DND-41 (cell line): ENCODE measurements at regions not wholly inside any gene's neighbourhood (a gene's known extent, or its start where the extent isn't known, plus 50 kb on each side); places are given as distances from the start of the nearest gene placed in this dataset.

ENCODE experiments used
- ATAC-seq: fragments of 200-7000 bp; cut with Tn5 transposase; 3 replicates; pipeline ENCODE4 v1.9.1; 2021; ENCODE audit warnings: low read depth; ENCODE audit not compliant: insufficient read depth
- DNase-seq: peaks from one replicate; pipeline ENCODE4 v3.0.0-alpha.2; 2020
- H2AFZ ChIP-seq: 2 replicates; pipeline ENCODE4 v1.6.0; 2012; ENCODE audit warnings: low read depth, low read length
- H3K27ac ChIP-seq: 2 replicates; pipeline ENCODE4 v1.5.1; 2012; ENCODE audit warnings: low read length, inconsistent platforms
- H3K27me3 ChIP-seq: fragments of 200-600 bp; sonication (generic); 2 replicates; pipeline ENCODE4 v1.6.0; 2012; ENCODE audit warnings: low read length, mild to moderate bottlenecking, inconsistent platforms; ENCODE audit not compliant: insufficient read depth, poor library complexity
- H3K36me3 ChIP-seq: 2 replicates; pipeline ENCODE4 v1.5.1; 2012; ENCODE audit warnings: low read length, inconsistent platforms; ENCODE audit not compliant: insufficient read depth
- H3K4me1 ChIP-seq: 2 replicates; pipeline ENCODE4 v1.5.1; 2012; ENCODE audit warnings: mild to moderate bottlenecking, low read length; ENCODE audit not compliant: insufficient read depth
- H3K4me2 ChIP-seq: 2 replicates; pipeline ENCODE4 v1.6.0; 2012; ENCODE audit warnings: mild to moderate bottlenecking, moderate library complexity, low read length, inconsistent platforms; ENCODE audit not compliant: insufficient read depth
- H3K4me3 ChIP-seq, 2 experiments: fragments of 200-600 bp in 1 of 2; shearing (Covaris generic) in 1 of 2; 2 replicates each; pipeline ENCODE4 v1.5.1; 2012 to 2016; ENCODE audit warnings: inconsistent platforms in 2 of 2, low read length in 2 of 2, mild to moderate bottlenecking in 2 of 2, low read depth in 1 of 2, moderate library complexity in 1 of 2
- H3K79me2 ChIP-seq: 2 replicates; pipeline ENCODE4 v1.6.0; 2012; ENCODE audit warnings: low read length, inconsistent platforms; ENCODE audit not compliant: insufficient read depth
- H3K9ac ChIP-seq: 2 replicates; pipeline ENCODE4 v1.6.0; 2012; ENCODE audit warnings: low read depth, mild to moderate bottlenecking, inconsistent platforms, low read length, moderate library complexity
- H3K9me3 ChIP-seq: 2 replicates; pipeline ENCODE4 v1.5.1; 2012; ENCODE audit warnings: low read length, moderate library complexity, mild to moderate bottlenecking, inconsistent platforms; ENCODE audit not compliant: insufficient read depth, severe bottlenecking
- H4K20me1 ChIP-seq: 2 replicates; pipeline ENCODE4 v1.6.0; 2012; ENCODE audit warnings: low read length; ENCODE audit not compliant: insufficient read depth
- CTCF ChIP-seq: IDR thresholded peaks from 2 replicates; pipeline ENCODE4 v1.5.1; 2012; ENCODE audit warnings: borderline replicate concordance, low read length, moderate library complexity, mild to moderate bottlenecking; ENCODE audit not compliant: poor library complexity, severe bottlenecking; ENCODE audit errors: extremely low read depth
- EZH2 ChIP-seq: IDR thresholded peaks from 3 replicates; pipeline ENCODE4 v1.6.1; 2012; ENCODE audit warnings: borderline replicate concordance, low read depth, mild to moderate bottlenecking, moderate library complexity, low read length, inconsistent platforms; ENCODE audit not compliant: severe bottlenecking

DNA sequence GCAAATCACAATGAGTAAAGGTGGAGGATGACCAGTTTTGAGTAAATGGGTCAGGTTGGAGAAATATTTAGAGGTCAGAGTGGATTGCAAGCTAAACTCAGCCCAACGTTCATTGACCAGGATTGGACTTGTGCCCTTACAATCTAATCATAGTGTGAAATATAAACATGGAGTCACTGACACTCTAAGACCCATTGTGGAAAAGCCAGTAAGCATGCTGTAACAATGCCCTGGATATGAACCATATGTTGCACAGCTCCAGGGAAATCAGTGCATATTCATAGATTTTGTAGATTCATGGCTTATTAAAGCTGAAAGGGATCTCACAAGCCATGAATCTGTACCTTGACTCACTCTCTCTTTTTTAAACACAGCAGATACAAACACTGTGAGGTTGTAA lies 660.2 kb upstream of the LMCD1 start:
- Histone ChIP-seq H3K4me3 (no peak overlapping the region), H3K36me3 (no peaks in the 10 kb centered on the region), H4K20me1 (no peaks in the 10 kb centered on the region), H3K79me2 (no peaks in the 10 kb centered on the region), H3K9ac (no peak overlapping the region), H3K27me3 (no peaks in the 10 kb centered on the region), H3K9me3 (no peaks in the 10 kb centered on the region), H2AFZ (no peak overlapping the region), H3K4me1 (no peaks in the 10 kb centered on the region), H3K4me2 (no peak overlapping the region), H3K27ac (no peak overlapping the region)
- TF ChIP-seq EZH2 (no peak), CTCF (no peak)
- no peak for DNase-seq
- no peak for ATAC-seq

GRCh38 chr3:7843441-7843840 lies 658.2 kb upstream of the LMCD1 start:
- no peak for ATAC-seq
- no peaks in the 10 kb centered on the region for H3K9me3 ChIP-seq
- no peaks in the 10 kb centered on the region for H3K4me1 ChIP-seq
- no peak overlapping the region for H3K27ac ChIP-seq
- no peaks in the 10 kb centered on the region for H3K27me3 ChIP-seq
- no peaks in the 10 kb centered on the region for H3K36me3 ChIP-seq
- no peak overlapping the region for H3K4me3 ChIP-seq
- H3K79me2 ChIP-seq: no peaks in the 10 kb centered on the region
- DNase-seq: no peak
- no peak overlapping the region for H2AFZ ChIP-seq
- no peak overlapping the region for H3K4me2 ChIP-seq
- no peak overlapping the region for H3K9ac ChIP-seq
- TF ChIP-seq CTCF (no peak), EZH2 (no peak)
- H4K20me1 ChIP-seq: no peaks in the 10 kb centered on the region

GRCh38 chr3:7847021-7847420 lies 654.6 kb upstream of the LMCD1 start:
- DNase-seq (no peak), ATAC-seq (no peak)
- no peaks in the 10 kb centered on the region for H3K36me3 ChIP-seq
- no peak overlapping the region for H3K4me2 ChIP-seq
- H3K79me2 ChIP-seq: no peaks in the 10 kb centered on the region
- H3K27ac ChIP-seq: no peak overlapping the region
- no peaks in the 10 kb centered on the region for H4K20me1 ChIP-seq
- TF ChIP-seq EZH2: no peak
- TF ChIP-seq CTCF: no peak
- no peaks in the 10 kb centered on the region for H3K27me3 ChIP-seq
- H3K4me3 ChIP-seq: no peak overlapping the region
- no peaks in the 10 kb centered on the region for H3K4me1 ChIP-seq
- H3K9me3 ChIP-seq: no peaks in the 10 kb centered on the region
- no peak overlapping the region for H2AFZ ChIP-seq
- H3K9ac ChIP-seq: no peak overlapping the region

DNA sequence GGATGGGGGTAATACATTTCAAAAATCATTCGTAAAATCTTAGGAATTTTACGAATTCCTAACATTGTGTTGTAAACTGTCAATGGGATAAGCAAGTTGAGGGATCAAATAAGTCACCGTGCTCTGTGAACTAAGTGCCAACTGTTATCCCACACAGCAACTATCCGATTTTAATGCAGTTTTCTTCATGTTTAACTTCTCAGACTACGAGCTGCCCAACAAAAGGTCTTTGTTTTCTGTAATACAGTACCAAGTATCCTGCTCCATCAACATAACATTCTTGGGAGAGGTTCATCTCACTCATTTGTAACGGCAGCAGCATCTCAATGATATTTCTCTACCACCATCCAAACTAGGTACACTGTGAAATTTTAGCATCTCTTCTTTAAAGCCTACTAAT lies 654.1 kb upstream of the LMCD1 start:
- TF ChIP-seq EZH2 (no peak), CTCF (no peak)
- no peaks in the 10 kb centered on the region for H3K79me2 ChIP-seq
- no peak for DNase-seq
- no peaks in the 10 kb centered on the region for H3K4me1 ChIP-seq
- H2AFZ ChIP-seq: no peak overlapping the region
- ATAC-seq: no peak
- H3K27me3 ChIP-seq: no peaks in the 10 kb centered on the region
- H3K4me2 ChIP-seq: no peak overlapping the region
- no peak overlapping the region for H3K9ac ChIP-seq
- H3K36me3 ChIP-seq: no peaks in the 10 kb centered on the region
- no peak overlapping the region for H3K27ac ChIP-seq
- H3K9me3 ChIP-seq: no peaks in the 10 kb centered on the region
- no peak overlapping the region for H3K4me3 ChIP-seq
- no peaks in the 10 kb centered on the region for H4K20me1 ChIP-seq
